Heart right ventricle (tissue), 16 donors: ENCODE measurements at regions not wholly inside any gene's neighbourhood (a gene's known extent, or its start where the extent isn't known, plus 50 kb on each side); places are given as distances from the start of the nearest gene placed in this dataset.

Experiments used
- ATAC-seq, 8 donors: fragments of 200-7000 bp; cut with Tn5 transposase; one replicate each; pipeline ENCODE4 v1.9.1; 2020; ENCODE audit warnings: mild to moderate bottlenecking in 8 of 8, moderate library complexity in 8 of 8, moderate number of reproducible peaks in 1 of 8
- DNase-seq, 2 donors: peaks; one replicate each; pipeline ENCODE4 v3.0.0-alpha.2; 2020
- H3K27ac ChIP-seq, 10 donors: fragments of 200-600 bp; sonication (generic) in 2 of 10; one replicate each; pipeline versions ENCODE4 v1.5.0 to v1.8.0; 2020 to 2022; ENCODE audit warnings: mild to moderate bottlenecking in 3 of 10
- H3K27me3 ChIP-seq, 7 donors: fragments of 200-600 bp; one replicate each; pipeline ENCODE4 v1.8.0; 2021 to 2022; ENCODE audit warnings: mild to moderate bottlenecking in 2 of 7
- H3K36me3 ChIP-seq, 9 donors: fragments of 200-600 bp; sonication (generic) in 1 of 9; one replicate each; pipeline versions ENCODE4 v1.5.0 to v1.8.0; 2020 to 2022; ENCODE audit warnings: mild to moderate bottlenecking in 2 of 9
- H3K4me1 ChIP-seq, 9 donors: fragments of 200-600 bp; sonication (generic) in 1 of 9; one replicate each; pipeline versions ENCODE4 v1.5.0 to v1.8.0; 2020 to 2022; ENCODE audit warnings: mild to moderate bottlenecking in 4 of 9
- H3K4me3 ChIP-seq, 10 donors: fragments of 200-600 bp; sonication (generic) in 2 of 10; one replicate each; pipeline versions ENCODE4 v1.5.0 to v1.8.0; 2020 to 2022; ENCODE audit warnings: mild to moderate bottlenecking in 7 of 10, moderate library complexity in 2 of 10
- H3K9me3 ChIP-seq, 11 donors: fragments of 200-600 bp in 10 of 11; sonication (generic) in 2 of 11; one replicate each; pipeline versions ENCODE4 v1.5.0 to v1.8.0; 2013 to 2022; ENCODE audit warnings: mild to moderate bottlenecking in 2 of 11, control low read depth in 1 of 11, moderate library complexity in 1 of 11
- CTCF ChIP-seq, 9 donors: fragments of 200-600 bp; sonication (generic) in 2 of 9; IDR thresholded peaks; one replicate each; pipeline versions ENCODE4 v1.5.0 to v1.8.0; 2021 to 2022; ENCODE audit warnings: antibody characterized with exemption in 9 of 9, mild to moderate bottlenecking in 5 of 9, moderate library complexity in 1 of 9
- WGBS, 2 donors: extraction: QIAGEN DNeasy Blood & Tissue Kit; methylation state at CpG; one replicate each; pipeline ENCODE4 v1.1.7; 2013; ENCODE audit warnings: inconsistent platforms in 1 of 2; 5-methylcytosine and 5-hydroxymethylcytosine counted together
- intact Hi-C, 10 donors: fragments of 100-400 bp; cut with DNase I; formaldehyde crosslinking; loops; one replicate each; pipeline versions ENCODE4 v1.11.1 to v1.14.2; 2022
- donor health status: Arrhythmogenic right ventricular cardiomyopathy.
- donor health status: ischemic (EF 13 %, LVEDD 7.1; RV severe dilation, severe dysfunction).
- donor health status: healthy with polysubstance abuse.
- donor health status: DM: no; HTN: yes; CAD: no.
- donor health status: DM: no; HTN: no; CAD: no.
- donor health status: ischemic (EF 25% LVEDD 6.9; RV normal size, moderate dysfunction).
- donor health status: ischemic (EF 25% LVEDD 5.7; RV mildly dilated, moderate dysfunction).
- donor health status: healthy.
- donor health status: DM: yes; HTN: yes; CAD: no.
- donor health status: Ischemic cardiomyopathy.
- donor health status: ischemic (EF 35%, LVEDD 5.7; RV mildly dilated, moderate dysfunction).
- donor health status: nonischemic (EF 11% LVEDD 7.7; RV severe dilation, severe dysfunction).
- donor health status: DM: yes; HTN: yes; CAD: no.
- donor health status: PGD.
- donor health status: ischemic (EF 29% LVEDD 5.4; RV normal size, mild dysfunction).
- donor health status: nonischemic (EF 23%, LVEDD 6.1; RV moderate dilation, normal function).

- 31 to 46% methylated on average over 1 of the region's 1 CpG for WGBS, 2 donors
- no peak overlapping the region for H3K27ac ChIP-seq
- H3K9me3 ChIP-seq = peaks cover 0 to 6% (median 0%) of the 10 kb centered on the region in 11 donors
- H3K4me3 ChIP-seq = no peak overlapping the region
- no peaks in the 10 kb centered on the region for H3K36me3 ChIP-seq
- no peak for DNase-seq
- no peak for ATAC-seq
- no peaks in the 10 kb centered on the region for H3K4me1 ChIP-seq
- no peaks in the 10 kb centered on the region for H3K27me3 ChIP-seq
- intact Hi-C loops = no loop called here
- no peak for TF ChIP-seq CTCF (IDR thresholded peaks at IDR 0.05)
Observed at GRCh38 chr4:124762956-124763355, 50.4 kb upstream of the ANKRD50 start.
